Germinal center (tissue), 1 donor: ENCODE measurements at regions not wholly inside any gene's neighbourhood (a gene's known extent, or its start where the extent isn't known, plus 50 kb on each side); places are given as distances from the start of the nearest gene placed in this dataset.

Experiments used
- DNase-seq: peaks from one replicate; pipeline ENCODE4 v3.0.0; 2012; ENCODE audit warnings: mixed read lengths, low spot score

GRCh38 chr5:6926491-6927038, 213.3 kb downstream of the TENT4A start:
- DNase-seq = no peak

GRCh38 chr5:6936031-6936430, 222.8 kb downstream of the TENT4A start:
- DNase-seq = no peak

- no peak for DNase-seq
Measured at GRCh38 chr5:6937677-6938076, 224.4 kb downstream of the TENT4A start.

DNA sequence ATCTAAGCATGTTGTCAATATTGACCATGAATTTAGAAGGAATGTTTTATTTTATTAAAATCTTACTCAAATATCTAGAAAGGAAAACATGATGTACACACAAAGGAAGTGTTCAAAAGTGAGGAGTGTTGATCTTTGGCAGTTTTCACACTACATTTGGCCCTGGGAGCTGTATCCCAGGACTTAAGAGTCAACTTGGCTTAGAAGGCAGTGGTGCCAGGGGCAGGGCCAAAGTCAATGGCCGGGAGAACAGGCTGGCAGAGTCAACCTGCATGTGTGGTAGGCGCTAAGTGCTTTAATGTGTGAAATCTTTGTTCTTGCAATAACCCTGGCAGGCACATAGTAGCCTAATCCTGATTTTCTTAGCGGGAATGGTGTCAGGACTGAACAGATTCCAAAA, 228.4 kb downstream of the TENT4A start:
- DNase-seq = no peak

- no peak for DNase-seq
Measured at GRCh38 chr5:6943197-6944112, 230.2 kb downstream of the TENT4A start.

GRCh38 chr5:6948562-6948961, 235.3 kb downstream of the TENT4A start:
- DNase-seq = no peak

DNA sequence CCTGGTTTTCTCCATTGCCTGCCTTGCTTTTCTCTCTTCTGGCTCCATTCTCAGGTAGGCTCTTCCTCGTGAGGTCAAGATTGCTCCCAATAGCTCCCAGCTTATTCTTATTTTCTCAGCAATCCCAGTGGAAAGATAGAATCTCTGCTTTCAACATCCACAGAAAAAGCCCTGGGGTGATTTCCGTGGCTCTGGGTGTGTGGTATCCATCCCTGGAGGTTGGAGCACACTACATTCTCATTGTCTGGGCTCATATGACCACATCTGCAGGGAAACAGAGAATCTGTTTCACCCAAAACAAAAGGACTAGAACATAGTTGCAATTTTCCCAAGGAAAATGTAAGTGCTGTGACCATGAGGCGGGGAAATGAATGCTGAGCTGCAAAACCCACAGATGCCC, 236.0 kb downstream of the TENT4A start:
- DNase-seq = no peak

- no peak for DNase-seq
Measured at GRCh38 chr5:6950250-6950649, 237.0 kb downstream of the TENT4A start.

DNA sequence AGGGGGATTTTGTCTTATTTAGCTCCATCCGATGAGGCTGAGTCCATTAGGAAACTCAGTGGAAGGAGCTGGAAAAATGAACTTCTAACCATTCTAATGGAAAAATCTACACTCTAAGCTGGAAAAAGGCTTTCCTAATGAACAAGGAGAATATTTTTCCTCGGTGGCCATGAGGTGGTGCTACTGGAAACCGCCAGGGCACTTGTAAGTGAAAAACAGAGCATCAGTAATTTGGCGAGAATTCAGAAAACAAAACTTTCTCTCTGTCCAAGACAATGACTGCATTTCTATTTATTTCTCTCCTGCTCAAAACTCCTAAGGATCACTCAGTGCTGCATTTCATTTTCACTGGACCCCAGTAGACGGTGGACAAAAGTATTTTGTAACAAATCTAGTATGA, 237.6 kb downstream of the TENT4A start:
- DNase-seq = no peak

DNA sequence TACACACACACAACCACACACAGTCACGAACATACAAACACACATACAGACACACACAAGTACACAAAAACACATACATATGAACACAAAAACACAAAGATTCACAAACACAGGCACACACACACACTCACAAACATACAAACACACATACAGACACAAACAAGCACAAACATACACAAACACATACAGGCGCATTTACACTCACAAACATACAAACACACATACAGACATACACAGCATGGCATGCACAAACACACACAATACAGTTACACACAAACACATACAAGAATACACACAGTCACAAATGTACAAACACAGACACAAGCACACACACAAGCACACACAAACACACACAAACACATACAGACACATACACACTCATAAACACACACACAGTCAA, 247.9 kb downstream of the TENT4A start:
- no peak for DNase-seq

GRCh38 chr5:6961837-6962635, 248.8 kb downstream of the TENT4A start:
- no peak for DNase-seq

GRCh38 chr5:6976971-6977370, 263.7 kb downstream of the TENT4A start:
- DNase-seq = no peak

DNA sequence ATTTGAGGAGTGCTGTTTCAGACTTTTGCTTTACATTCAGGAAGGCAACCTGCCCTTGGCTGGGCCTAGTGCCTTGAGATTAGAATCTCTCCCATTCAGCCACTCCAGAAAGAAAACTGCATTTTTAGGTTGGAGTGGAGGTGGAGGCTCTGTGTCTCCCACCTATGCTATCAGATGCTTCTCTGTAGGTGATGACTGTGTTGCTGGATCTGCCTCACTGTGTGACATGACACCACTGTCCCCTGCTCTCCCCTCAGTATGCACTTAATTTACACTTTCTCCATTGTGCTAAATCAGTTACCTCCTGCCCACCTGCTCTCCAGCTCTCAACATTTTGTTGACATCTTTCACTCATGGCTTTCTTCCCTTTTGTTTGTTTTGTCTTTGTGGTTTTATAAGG, 265.8 kb downstream of the TENT4A start:
- no peak for DNase-seq

DNA sequence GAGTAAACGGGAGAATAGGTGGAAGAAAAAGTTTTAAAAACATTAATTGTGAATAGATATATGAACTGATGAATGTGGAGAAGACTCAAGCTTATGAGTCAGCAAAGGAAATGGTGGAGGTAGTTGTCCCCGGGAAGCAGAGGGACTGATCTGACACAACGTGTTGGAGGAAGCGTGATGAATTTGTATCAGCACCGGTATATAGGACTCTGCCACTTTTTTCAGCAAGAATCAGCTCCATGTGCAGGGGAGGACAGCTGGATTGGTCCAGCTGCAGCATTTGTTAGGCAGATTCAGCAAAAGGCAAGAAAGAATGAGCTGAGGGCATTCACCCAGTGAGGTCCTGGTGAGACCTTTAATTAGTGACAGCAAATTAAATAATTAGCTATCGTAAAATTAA, 276.0 kb downstream of the TENT4A start:
- no peak for DNase-seq

DNA sequence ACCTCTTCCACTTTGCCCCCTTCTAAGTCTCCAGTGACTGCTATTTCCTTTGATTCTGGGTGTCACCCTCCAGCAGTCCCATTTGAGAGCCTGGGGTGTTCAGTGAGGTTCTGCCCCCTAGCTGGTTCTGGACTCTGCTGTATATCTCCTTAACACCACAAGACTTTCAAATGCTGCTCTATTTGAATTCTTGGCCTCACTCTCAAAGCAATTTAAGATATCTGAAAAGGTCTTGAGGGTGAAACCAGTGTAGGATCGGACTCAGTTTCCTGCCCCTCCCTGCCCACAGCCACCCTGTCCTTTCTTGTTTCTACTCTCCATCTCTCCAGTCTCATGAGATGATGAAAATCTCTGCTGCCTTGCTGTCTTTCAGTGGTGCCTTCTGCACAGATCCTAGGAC, 280.9 kb downstream of the TENT4A start:
- no peak for DNase-seq

GRCh38 chr5:6995115-6995514, 281.9 kb downstream of the TENT4A start:
- DNase-seq = no peak

- DNase-seq = no peak
Measured at GRCh38 chr5:7000310-7000709, 287.1 kb downstream of the TENT4A start.

- no peak for DNase-seq
Measured at GRCh38 chr5:7010591-7010990, 297.4 kb downstream of the TENT4A start.

- no peak for DNase-seq
Measured at GRCh38 chr5:7012057-7012456, 298.8 kb downstream of the TENT4A start.

GRCh38 chr5:7014611-7015010, 301.4 kb downstream of the TENT4A start:
- DNase-seq = no peak

GRCh38 chr5:7015586-7016256, 302.5 kb downstream of the TENT4A start:
- DNase-seq = no peak

GRCh38 chr5:7016999-7017747, 303.9 kb downstream of the TENT4A start:
- DNase-seq = no peak
